Fibroblast of lung (primary cell): ENCODE measurements at regions not wholly inside any gene's neighbourhood (a gene's known extent, or its start where the extent isn't known, plus 50 kb on each side); places are given as distances from the start of the nearest gene placed in this dataset.

Source experiments
- DNase-seq, 2 donors: peaks; one replicate each; pipeline versions ENCODE4 v3.0.0 to v3.0.0-alpha.2; 2010; ENCODE audit warnings: low read depth in 2 of 2
- H2AFZ ChIP-seq: 2 replicates; pipeline ENCODE4 v1.5.1; 2012; ENCODE audit warnings: low read length, control low read depth, inconsistent platforms
- H3K27ac ChIP-seq: 2 replicates; pipeline ENCODE4 v1.5.1; 2011; ENCODE audit warnings: low read length, control low read depth; ENCODE audit not compliant: insufficient read depth
- H3K27me3 ChIP-seq: 2 replicates; pipeline ENCODE4 v1.5.1; 2011; ENCODE audit warnings: mild to moderate bottlenecking, low read length; ENCODE audit not compliant: control insufficient read depth, insufficient read depth
- H3K36me3 ChIP-seq: 2 replicates; pipeline ENCODE4 v1.5.1; 2011; ENCODE audit warnings: low read length; ENCODE audit not compliant: control insufficient read depth, insufficient read depth
- H3K4me1 ChIP-seq: 2 replicates; pipeline ENCODE4 v1.5.1; 2011; ENCODE audit warnings: low read length; ENCODE audit not compliant: control insufficient read depth, insufficient read depth; ENCODE audit errors: extremely low read depth
- H3K4me2 ChIP-seq: 2 replicates; pipeline ENCODE4 v1.5.1; 2011; ENCODE audit warnings: low read length, control low read depth; ENCODE audit not compliant: insufficient read depth; ENCODE audit errors: extremely low read depth
- H3K4me3 ChIP-seq, 4 experiments: fragments of 200-600 bp in 1 of 4; sonication (generic) in 1 of 4; replicated peaks in 1 of 4; 2 replicates each; pipeline ENCODE4 v1.5.1; 2011 to 2016; ENCODE audit warnings: low read length in 4 of 4, low read depth in 3 of 4, mild to moderate bottlenecking in 3 of 4, control low read depth in 2 of 4, inconsistent platforms in 1 of 4, mixed read lengths in 1 of 4; ENCODE audit not compliant: insufficient read depth in 1 of 4; ENCODE audit errors: control extremely low read depth in 1 of 4
- H3K79me2 ChIP-seq: 2 replicates; pipeline ENCODE4 v1.5.1; 2012; ENCODE audit warnings: mild to moderate bottlenecking, low read length, inconsistent platforms; ENCODE audit not compliant: control insufficient read depth, insufficient read depth
- H3K9ac ChIP-seq: 2 replicates; pipeline ENCODE4 v1.5.1; 2011; ENCODE audit warnings: mild to moderate bottlenecking, low read length, control low read depth; ENCODE audit not compliant: insufficient read depth
- H3K9me3 ChIP-seq: 2 replicates; pipeline ENCODE4 v1.5.1; 2012; ENCODE audit warnings: low read depth, low read length; ENCODE audit not compliant: control insufficient read depth, insufficient read depth
- H4K20me1 ChIP-seq: 2 replicates; pipeline ENCODE4 v1.5.1; 2011; ENCODE audit warnings: low read length; ENCODE audit not compliant: control insufficient read depth, insufficient read depth; ENCODE audit errors: extremely low read depth
- EZH2 ChIP-seq: IDR thresholded peaks from 2 replicates; pipeline ENCODE4 v1.5.1; 2012; ENCODE audit warnings: low read length, control low read depth, mild to moderate bottlenecking; ENCODE audit errors: missing control alignments
- TF ChIP-seq, protein P1 (sequence below), 2 donors: IDR thresholded peaks in 1 of 2; conservative IDR thresholded peaks in 1 of 2; 1 replicate in 1 of 2; 2 replicates in 1 of 2; pipeline ENCODE4 v1.5.1; 2011 to 2012; ENCODE audit warnings: low read length in 2 of 2, control low read depth in 1 of 2, inconsistent platforms in 1 of 2, low read depth in 1 of 2, mild to moderate bottlenecking in 1 of 2

DNA sequence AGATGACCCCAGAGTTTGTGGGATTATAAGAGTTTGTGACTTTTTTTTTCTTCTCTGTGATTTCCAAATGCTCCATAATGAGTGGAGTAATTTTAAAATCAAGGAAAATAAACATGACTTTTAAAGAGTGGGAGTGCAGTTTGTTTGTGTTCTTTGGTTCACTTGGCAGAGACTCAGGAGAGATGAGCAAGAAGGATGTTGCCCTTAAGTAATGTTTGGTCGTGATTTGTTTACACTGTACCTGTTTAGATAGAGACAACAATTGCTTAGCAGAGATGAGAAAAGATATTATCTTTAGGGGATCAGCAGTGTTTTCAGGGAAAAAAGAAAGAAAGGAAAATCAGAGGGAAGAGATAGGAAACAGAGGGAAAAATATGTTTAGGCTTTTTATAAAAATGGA lies 170.8 kb downstream of the ADSS2 start:
- H4K20me1 ChIP-seq: no peaks in the 10 kb centered on the region
- peaks cover 3% of the 10 kb centered on the region for H3K27me3 ChIP-seq
- H3K36me3 ChIP-seq: no peaks in the 10 kb centered on the region
- no peak overlapping the region for H2AFZ ChIP-seq
- DNase-seq: peak; percentile 32 to 69
- no peak overlapping the region for H3K4me3 ChIP-seq
- H3K9ac ChIP-seq: no peak overlapping the region
- no peaks in the 10 kb centered on the region for H3K9me3 ChIP-seq
- H3K27ac ChIP-seq: no peak overlapping the region
- H3K79me2 ChIP-seq: no peaks in the 10 kb centered on the region
- no peak for TF ChIP-seq EZH2
- TF ChIP-seq, protein P1, sequence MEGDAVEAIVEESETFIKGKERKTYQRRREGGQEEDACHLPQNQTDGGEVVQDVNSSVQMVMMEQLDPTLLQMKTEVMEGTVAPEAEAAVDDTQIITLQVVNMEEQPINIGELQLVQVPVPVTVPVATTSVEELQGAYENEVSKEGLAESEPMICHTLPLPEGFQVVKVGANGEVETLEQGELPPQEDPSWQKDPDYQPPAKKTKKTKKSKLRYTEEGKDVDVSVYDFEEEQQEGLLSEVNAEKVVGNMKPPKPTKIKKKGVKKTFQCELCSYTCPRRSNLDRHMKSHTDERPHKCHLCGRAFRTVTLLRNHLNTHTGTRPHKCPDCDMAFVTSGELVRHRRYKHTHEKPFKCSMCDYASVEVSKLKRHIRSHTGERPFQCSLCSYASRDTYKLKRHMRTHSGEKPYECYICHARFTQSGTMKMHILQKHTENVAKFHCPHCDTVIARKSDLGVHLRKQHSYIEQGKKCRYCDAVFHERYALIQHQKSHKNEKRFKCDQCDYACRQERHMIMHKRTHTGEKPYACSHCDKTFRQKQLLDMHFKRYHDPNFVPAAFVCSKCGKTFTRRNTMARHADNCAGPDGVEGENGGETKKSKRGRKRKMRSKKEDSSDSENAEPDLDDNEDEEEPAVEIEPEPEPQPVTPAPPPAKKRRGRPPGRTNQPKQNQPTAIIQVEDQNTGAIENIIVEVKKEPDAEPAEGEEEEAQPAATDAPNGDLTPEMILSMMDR (conservative IDR thresholded peaks at IDR 0.05 in 1 of 2, IDR thresholded peaks at IDR 0.05 in 1 of 2; ENCODE audit: low read depth in 1 of 2, low read length in 2 of 2): no peak
- H3K4me1 ChIP-seq: no peaks in the 10 kb centered on the region
- no peak overlapping the region for H3K4me2 ChIP-seq

DNA sequence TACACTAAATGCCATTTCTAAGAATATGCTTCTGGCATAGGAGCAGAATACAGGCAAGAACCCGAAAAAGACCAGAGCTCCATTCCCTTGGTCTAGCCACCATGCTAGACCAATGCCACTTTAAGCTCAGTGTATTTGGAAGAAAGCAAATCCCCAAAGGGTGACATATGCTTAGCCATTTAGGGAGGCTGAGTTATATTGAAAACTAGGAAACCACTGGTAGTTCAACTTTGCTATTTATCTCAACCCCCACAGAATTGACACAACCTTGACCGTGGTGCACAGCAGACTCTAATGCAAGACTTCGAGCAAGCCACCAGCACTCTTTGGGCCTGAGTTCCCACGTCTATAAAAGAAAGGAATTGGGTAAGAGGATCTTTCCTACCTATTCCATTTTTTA lies 167.9 kb downstream of the ADSS2 start:
- H3K4me2 ChIP-seq: no peak overlapping the region
- no peaks in the 10 kb centered on the region for H3K36me3 ChIP-seq
- H3K4me3 ChIP-seq: no peak overlapping the region
- TF ChIP-seq EZH2: no peak
- TF ChIP-seq, protein P1 (conservative IDR thresholded peaks at IDR 0.05 in 1 of 2, IDR thresholded peaks at IDR 0.05 in 1 of 2; ENCODE audit: low read depth in 1 of 2, low read length in 2 of 2): no peak
- no peak overlapping the region for H3K9ac ChIP-seq
- H3K4me1 ChIP-seq: no peaks in the 10 kb centered on the region
- no peaks in the 10 kb centered on the region for H4K20me1 ChIP-seq
- no peaks in the 10 kb centered on the region for H3K9me3 ChIP-seq
- H3K27me3 ChIP-seq: peaks cover 3% of the 10 kb centered on the region
- no peak overlapping the region for H2AFZ ChIP-seq
- no peaks in the 10 kb centered on the region for H3K79me2 ChIP-seq
- DNase-seq: no peak
- no peak overlapping the region for H3K27ac ChIP-seq

- Histone ChIP-seq H4K20me1 (no peaks in the 10 kb centered on the region), H3K9ac (no peak overlapping the region), H3K27ac (no peak overlapping the region), H3K4me3 (no peak overlapping the region), H3K79me2 (no peaks in the 10 kb centered on the region), H3K9me3 (no peaks in the 10 kb centered on the region), H2AFZ (no peak overlapping the region), H3K4me1 (no peaks in the 10 kb centered on the region), H3K27me3 (peaks cover 3% of the 10 kb centered on the region), H3K36me3 (no peaks in the 10 kb centered on the region), H3K4me2 (no peak overlapping the region)
- DNase-seq: no peak
- TF ChIP-seq EZH2: no peak
- TF ChIP-seq, protein P1 (conservative IDR thresholded peaks at IDR 0.05 in 1 of 2, IDR thresholded peaks at IDR 0.05 in 1 of 2; ENCODE audit: low read depth in 1 of 2, low read length in 2 of 2): no peak
Measured at GRCh38 chr1:244284641-244285156, 167.0 kb downstream of the ADSS2 start.
